MV-4-11 (cell line): ENCODE measurements at regions not wholly inside any gene's neighbourhood (a gene's known extent, or its start where the extent isn't known, plus 50 kb on each side); places are given as distances from the start of the nearest gene placed in this dataset.
A peak's percentile ranks its signal among the peaks of the same experiment; 100 is the strongest.

ENCODE experiments used
- DNase-seq: peaks from one replicate; lab custom pipeline; 2025; lab: John Stamatoyannopoulos, UW

- DNase-seq, result no peak
Observed at GRCh38 chr6:90868656-90869055, 281.8 kb upstream of the MAP3K7 start.

- DNase-seq, result no peak
Observed at GRCh38 chr6:90868256-90868655, 281.4 kb upstream of the MAP3K7 start.

GRCh38 chr6:90865513-90865912 lies 278.6 kb upstream of the MAP3K7 start:
- DNase-seq, result no peak

- DNase-seq, result no peak
Observed at GRCh38 chr6:90863043-90863442, 276.2 kb upstream of the MAP3K7 start.

- peak; percentile 0 for DNase-seq
Observed at GRCh38 chr6:90860822-90861601, 274.1 kb upstream of the MAP3K7 start.

GRCh38 chr6:90859612-90860011 lies 272.7 kb upstream of the MAP3K7 start:
- no peak for DNase-seq

- DNase-seq, result no peak
Observed at GRCh38 chr6:90859056-90859455, 272.2 kb upstream of the MAP3K7 start.

GRCh38 chr6:90849686-90850085 lies 262.8 kb upstream of the MAP3K7 start:
- DNase-seq, result no peak

GRCh38 chr6:90846824-90847223 lies 260.0 kb upstream of the MAP3K7 start:
- DNase-seq, result no peak

GRCh38 chr6:90835596-90836212 lies 248.8 kb upstream of the MAP3K7 start:
- DNase-seq, result no peak

- DNase-seq, result no peak
Observed at GRCh38 chr6:90829311-90829710, 242.4 kb upstream of the MAP3K7 start.

- no peak for DNase-seq
Observed at GRCh38 chr6:90820436-90820835, 233.6 kb upstream of the MAP3K7 start.

- no peak for DNase-seq
Observed at GRCh38 chr6:90819483-90819882, 232.6 kb upstream of the MAP3K7 start.

- DNase-seq, result no peak
Observed at GRCh38 chr6:90818163-90818562, 231.3 kb upstream of the MAP3K7 start.

- DNase-seq, result no peak
Observed at GRCh38 chr6:90816764-90817163, 229.9 kb upstream of the MAP3K7 start.

- no peak for DNase-seq
Observed at GRCh38 chr6:90811596-90812226, 224.8 kb upstream of the MAP3K7 start.

GRCh38 chr6:90809035-90809434 lies 222.2 kb upstream of the MAP3K7 start:
- DNase-seq, result no peak

- no peak for DNase-seq
Observed at GRCh38 chr6:90807791-90808701, 221.2 kb upstream of the MAP3K7 start.

- DNase-seq, result no peak
Observed at GRCh38 chr6:90805619-90806155, 218.8 kb upstream of the MAP3K7 start.

GRCh38 chr6:90803956-90804355 lies 217.1 kb upstream of the MAP3K7 start:
- DNase-seq, result no peak

- DNase-seq, result no peak
Observed at GRCh38 chr6:90795078-90795477, 208.2 kb upstream of the MAP3K7 start.

- no peak for DNase-seq
Observed at GRCh38 chr6:90793771-90794170, 206.9 kb upstream of the MAP3K7 start.
